Choroid plexus epithelial cell (primary cell): ENCODE measurements at regions not wholly inside any gene's neighbourhood (a gene's known extent, or its start where the extent isn't known, plus 50 kb on each side); places are given as distances from the start of the nearest gene placed in this dataset.

Source experiments
- DNase-seq: peaks from one replicate; pipeline ENCODE4 v3.0.0-alpha.2; 2010; ENCODE audit warnings: low read depth
- H3K4me3 ChIP-seq: 2 replicates; pipeline ENCODE4 v1.5.1; 2011; ENCODE audit warnings: low read depth, mild to moderate bottlenecking, control low read depth, low read length, moderate library complexity
- TF ChIP-seq, protein P1 (sequence below): conservative IDR thresholded peaks from 2 replicates; pipeline ENCODE4 v1.5.1; 2011; ENCODE audit warnings: low read depth, mild to moderate bottlenecking, control low read depth, inconsistent platforms, low read length, moderate library complexity

DNA sequence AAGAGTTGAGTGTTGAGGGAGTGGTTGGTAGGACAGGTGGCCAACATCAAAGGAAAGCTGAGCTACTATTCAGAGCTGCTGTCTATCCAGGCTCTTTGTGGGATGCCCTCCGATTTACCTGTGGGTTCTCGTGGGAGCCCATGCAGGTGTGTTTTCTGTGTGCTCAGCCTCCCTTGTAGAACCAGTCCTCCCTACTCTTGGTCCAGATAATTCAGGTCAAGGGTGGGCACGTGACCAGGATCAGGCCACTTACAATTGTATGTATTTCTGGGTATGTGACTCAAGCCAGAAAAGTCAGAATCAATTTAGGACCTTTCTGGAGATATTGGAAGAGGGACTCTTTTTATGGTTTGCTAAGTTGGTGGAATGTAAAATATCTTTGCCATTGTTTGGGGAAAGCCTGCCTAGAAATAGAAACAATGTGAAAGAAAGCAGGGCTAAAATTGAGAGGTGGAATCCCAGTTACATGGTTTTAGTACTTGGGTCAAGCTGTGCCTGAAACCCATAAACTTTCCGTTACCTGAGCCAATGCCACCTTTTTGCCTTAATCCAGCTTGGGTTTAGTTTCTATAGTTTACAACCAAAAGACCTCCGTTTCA lies 93.2 kb downstream of the PDCL3 start:
- TF ChIP-seq, protein P1, sequence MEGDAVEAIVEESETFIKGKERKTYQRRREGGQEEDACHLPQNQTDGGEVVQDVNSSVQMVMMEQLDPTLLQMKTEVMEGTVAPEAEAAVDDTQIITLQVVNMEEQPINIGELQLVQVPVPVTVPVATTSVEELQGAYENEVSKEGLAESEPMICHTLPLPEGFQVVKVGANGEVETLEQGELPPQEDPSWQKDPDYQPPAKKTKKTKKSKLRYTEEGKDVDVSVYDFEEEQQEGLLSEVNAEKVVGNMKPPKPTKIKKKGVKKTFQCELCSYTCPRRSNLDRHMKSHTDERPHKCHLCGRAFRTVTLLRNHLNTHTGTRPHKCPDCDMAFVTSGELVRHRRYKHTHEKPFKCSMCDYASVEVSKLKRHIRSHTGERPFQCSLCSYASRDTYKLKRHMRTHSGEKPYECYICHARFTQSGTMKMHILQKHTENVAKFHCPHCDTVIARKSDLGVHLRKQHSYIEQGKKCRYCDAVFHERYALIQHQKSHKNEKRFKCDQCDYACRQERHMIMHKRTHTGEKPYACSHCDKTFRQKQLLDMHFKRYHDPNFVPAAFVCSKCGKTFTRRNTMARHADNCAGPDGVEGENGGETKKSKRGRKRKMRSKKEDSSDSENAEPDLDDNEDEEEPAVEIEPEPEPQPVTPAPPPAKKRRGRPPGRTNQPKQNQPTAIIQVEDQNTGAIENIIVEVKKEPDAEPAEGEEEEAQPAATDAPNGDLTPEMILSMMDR, result no peak
- DNase-seq, result no peak
- no peak overlapping the region for H3K4me3 ChIP-seq

DNA sequence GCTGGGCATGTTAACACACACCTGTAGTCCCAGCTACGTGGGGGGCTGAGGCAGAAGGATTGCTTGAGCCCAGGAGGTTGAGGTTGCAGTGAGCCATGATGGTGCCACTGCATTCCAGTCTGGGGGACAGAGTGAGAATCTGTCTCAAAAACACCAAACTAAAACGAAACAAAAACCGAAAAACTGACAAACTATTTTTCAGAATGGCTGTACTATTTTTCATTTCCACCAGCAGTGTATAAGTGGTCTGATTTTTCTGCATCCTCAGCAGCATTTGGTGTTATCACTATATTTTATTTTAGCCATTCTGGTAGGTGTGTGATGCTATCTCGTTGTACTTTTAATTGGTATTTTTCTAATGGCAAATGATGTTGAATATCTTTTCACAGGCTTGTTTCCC lies 95.2 kb downstream of the PDCL3 start:
- no peak overlapping the region for H3K4me3 ChIP-seq
- no peak for DNase-seq
- TF ChIP-seq, protein P1, result no peak

DNA sequence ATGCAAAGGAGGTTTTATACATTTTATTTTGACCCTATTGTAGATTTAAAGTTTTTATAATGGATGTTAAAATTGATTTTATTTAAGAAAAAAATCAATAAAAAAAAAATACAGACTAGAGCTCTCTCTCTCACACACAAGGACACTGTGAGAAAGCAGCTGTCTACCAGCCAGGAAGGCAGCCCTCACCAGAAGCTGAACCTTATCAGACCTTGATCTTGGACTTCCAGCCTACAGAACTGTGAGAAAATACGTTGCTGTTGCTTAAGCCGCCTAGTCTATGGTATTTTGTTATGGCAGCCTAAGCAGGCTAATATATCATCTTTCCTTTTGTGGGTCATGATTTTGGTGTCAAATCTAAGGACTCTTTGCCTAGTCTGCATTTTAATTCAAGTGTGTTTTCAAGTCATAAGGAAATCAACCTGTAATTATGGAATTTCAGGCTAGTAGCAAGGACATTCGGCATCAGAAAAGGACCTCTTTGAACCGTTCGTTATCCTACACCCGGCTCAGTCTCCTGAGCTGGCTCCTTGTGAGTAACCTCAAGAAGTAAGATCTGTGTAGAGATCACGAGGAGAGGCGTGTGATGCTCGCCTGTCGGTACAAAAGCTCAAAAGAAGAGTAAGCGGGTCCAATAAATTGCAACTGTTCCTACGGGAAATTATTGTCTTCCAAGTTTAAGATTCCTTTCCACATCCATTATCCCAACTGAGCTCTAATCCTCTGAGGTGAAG lies 98.2 kb downstream of the PDCL3 start:
- TF ChIP-seq, protein P1, result no peak
- DNase-seq, result no peak
- H3K4me3 ChIP-seq, result no peak overlapping the region

DNA sequence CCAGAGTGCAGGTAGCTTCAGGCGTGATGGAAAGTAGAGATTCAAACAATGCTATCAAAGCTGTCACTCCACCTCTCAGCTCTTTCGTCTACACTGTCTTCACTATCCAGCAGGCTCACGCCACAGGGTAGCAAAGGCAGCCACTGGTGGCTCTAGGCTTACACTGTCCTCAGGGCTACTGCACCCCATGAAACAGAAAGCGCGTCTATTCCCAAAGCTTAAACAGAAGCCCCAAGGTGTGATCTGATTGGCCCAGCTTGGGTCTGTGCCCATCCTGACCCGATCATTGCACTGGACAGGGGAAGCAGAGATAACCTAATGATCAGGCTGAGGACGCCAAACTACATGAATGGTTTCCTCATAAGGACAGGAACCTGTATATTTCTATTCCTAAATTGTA lies 100.1 kb downstream of the PDCL3 start:
- TF ChIP-seq, protein P1, result no peak
- no peak for DNase-seq
- no peak overlapping the region for H3K4me3 ChIP-seq

DNA sequence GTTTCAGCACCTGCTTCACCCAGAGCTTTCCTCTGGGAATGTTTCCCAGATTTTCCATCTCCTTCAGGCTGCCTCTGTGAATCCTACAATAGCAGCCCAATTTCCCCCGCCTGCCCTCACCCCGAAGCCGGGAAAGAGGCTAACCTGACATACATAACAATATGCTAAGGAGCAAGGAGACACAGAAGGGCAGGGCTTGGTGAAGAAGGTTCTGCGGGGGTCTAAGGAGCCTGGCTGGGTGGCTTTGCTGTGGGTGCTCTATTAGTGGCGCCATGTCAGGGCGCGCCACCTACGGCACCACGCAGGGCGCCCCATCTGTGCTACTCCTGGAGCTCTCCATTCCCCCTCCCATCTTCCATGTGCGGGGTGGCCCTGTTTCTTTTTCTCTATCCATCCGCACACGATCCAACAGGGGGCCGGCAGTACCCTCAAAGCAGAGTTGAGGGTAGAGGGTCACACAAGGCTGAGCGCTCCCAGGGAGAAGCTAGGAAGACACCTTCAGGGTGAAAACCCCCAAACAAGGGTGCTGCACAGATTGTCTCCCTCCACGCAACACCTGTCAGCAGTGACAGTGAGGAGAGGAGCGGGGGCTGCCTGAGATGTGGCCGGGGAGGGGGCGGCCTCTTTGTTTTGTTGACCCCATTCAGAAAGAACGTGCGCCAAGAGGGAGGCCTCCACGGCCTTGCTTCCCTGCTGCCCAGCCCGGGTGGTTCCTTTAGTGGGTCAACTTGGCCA lies 101.4 kb downstream of the PDCL3 start:
- H3K4me3 ChIP-seq, result no peak overlapping the region
- DNase-seq, result no peak
- TF ChIP-seq, protein P1, result no peak

DNA sequence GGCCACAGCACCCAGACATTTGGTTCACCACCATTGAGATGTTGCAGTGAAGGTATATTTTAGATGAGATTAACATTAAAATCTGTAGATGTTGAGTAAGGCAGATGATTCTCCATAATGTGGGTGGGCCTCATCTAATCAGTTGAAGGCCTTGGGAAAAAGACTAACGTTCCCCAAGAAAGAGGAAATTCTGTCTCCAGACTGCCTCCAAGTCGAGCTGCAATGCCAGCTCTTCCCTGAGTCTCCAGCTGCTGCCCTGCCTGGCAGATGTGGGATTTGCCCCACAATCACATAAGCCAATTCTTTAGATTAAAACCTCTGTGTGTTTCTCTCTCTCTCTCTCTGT lies 101.9 kb downstream of the PDCL3 start:
- DNase-seq, result no peak
- TF ChIP-seq, protein P1, result no peak

DNA sequence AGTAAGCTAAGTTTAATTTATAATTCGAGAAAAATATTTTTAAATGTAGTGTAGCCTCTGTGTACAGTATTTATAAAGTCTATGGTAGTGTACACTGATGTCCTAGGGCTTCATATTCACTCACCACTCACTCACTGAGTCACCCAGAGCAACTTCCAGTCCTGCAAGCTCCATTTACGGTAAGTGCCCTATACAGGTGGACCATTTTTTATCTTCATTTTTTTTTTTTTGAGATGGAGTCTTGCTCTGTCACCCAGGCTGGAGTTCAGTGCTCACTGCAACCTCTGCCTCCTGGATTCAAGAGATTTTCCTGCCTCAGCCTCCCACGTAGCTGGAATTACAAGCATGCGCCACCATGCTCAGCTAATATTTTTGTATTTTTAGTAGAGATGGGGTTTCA lies 104.2 kb downstream of the PDCL3 start:
- TF ChIP-seq, protein P1, result no peak
- no peak overlapping the region for H3K4me3 ChIP-seq
- DNase-seq, result no peak

More for the DNA sequence above, 101.9 kb downstream of the PDCL3 start:
- H3K4me3 ChIP-seq, result no peak overlapping the region
